ENCODE measurements at regions not wholly inside any gene's neighbourhood (a gene's known extent, or its start where the extent isn't known, plus 50 kb on each side); places are given as distances from the start of the nearest gene placed in this dataset.

DNA sequence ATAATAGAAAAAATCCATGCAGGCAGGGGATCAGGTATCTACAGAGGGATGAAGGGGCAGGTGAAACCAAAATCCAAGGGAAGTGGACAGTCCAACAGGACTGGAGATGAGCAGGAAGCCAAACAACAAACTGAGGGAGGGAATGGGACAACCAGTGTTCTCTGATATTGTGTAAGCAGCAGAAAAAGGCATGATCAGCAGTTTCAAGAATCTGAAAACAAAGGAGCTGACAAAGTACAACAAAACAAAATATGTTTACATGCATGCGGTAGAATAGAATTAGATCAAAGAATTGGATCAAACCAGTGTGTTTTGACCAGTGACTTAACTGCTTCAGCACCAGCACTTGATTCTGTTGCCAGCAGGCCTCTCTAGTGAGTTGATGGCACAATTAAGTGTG is 729.7 kb downstream of the RFPL4B start:
- DNase-seq (ENCODE audit: low read depth in 2 of 2, low spot score in 1 of 2): no peak

- no peak for DNase-seq (ENCODE audit: low read depth in 2 of 2, low spot score in 1 of 2)
Measured at GRCh38 chr6:113077794-113078193, 730.7 kb downstream of the RFPL4B start.

GRCh38 chr6:113078791-113079190 is 731.7 kb downstream of the RFPL4B start:
- no peak for DNase-seq (ENCODE audit: low read depth in 2 of 2, low spot score in 1 of 2)

DNA sequence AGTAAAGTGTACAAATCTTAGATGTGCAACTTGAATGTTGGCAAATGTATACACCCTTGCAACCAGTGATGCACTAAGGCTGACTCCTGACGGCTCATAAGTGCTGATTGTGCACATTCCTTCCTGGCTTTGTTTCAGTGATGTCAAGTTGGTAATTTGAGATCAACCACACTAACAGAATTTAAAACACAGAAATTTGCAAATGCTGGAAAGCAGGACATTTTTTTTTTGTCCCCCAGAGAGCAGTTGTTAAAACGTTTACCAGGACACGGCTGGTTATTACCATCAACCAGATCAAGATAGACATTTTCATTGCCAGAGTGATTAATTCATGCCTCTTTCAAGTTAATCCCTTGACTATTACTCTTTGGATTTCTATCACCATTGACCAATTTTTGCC is 735.6 kb downstream of the RFPL4B start:
- DNase-seq (ENCODE audit: low read depth in 2 of 2, low spot score in 1 of 2): no peak

DNA sequence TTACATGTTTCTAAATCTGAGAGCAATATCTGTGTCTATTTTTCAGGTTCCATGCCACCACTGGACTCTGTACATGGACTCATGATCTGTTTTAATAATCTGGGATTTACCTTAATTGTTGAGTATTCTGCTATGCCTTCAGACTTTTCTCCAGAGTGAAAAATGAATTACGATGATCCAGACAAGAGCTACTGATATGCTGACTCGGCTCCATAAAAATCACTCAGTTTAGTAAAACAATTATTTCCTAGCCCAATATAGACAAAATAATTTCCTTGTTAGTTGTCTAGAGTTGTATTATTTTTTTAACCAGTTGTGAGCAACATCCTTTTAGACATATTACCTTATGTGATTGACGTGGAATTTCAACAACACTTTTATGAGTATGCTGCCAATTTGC is 736.8 kb downstream of the RFPL4B start:
- DNase-seq (ENCODE audit: low read depth in 2 of 2, low spot score in 1 of 2): no peak

DNA sequence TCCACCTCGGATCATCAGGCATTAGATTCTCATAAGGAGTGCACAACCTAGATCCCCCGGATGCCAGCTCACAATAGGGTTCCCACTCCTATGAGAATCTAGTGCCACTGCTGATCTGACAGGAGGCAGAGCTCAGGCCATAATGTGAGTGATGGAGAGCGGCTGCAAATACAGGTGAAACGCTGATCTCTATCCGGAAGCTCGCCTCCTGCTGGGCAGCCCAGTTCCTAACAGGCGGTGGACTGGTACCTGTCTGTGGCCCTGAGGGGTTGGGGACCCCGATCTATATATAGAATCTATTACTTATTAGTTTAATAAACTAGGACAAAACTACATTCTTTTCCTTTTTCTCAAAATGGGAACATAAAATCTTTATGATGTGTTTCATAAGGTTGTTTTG is 741.9 kb downstream of the RFPL4B start:
- no peak for DNase-seq (ENCODE audit: low read depth in 2 of 2, low spot score in 1 of 2)

DNA sequence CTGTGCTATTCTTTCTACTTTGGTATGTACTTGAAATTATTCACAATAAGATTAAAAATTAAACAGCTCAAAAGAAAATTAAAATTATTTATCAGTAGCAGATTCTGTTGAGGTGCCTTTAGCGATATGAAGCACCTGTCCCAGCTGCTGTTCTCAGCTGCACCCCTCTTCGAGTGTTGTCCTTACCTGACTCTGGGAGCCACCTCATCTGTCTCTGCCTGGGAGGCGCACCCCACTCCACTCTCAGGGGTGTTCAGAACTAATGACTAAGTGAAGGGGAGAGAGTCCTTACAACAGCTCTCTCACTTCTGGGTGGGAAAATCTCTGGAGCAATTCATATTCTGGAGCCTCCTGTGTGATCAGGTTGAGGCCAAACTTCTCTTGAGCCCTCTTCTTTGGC is 745.7 kb downstream of the RFPL4B start:
- DNase-seq (ENCODE audit: low read depth in 2 of 2, low spot score in 1 of 2): no peak

DNA sequence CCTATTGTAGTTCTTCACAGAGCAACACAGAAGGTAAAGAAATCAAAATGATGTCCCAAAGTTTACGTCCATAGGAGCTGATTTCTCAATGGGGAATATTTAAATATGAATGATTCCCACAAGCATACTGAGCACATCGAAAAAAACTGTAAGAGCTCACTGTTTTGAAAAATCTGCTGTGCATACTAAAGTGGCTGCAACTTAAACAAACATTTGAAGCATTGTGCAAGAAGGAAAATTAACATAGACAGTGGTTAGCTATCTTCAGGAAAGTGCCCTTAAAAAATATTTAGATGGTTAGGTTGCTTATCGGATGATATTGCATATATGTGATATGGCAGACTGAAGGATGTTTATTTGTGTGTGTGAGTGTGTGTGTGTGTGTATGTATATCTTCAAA is 747.6 kb downstream of the RFPL4B start:
- DNase-seq (ENCODE audit: low read depth in 2 of 2, low spot score in 1 of 2): no peak

GRCh38 chr6:113095841-113096240 is 748.7 kb downstream of the RFPL4B start:
- no peak for DNase-seq (ENCODE audit: low read depth in 2 of 2, low spot score in 1 of 2)

GRCh38 chr6:113102761-113103160 is 754.4 kb upstream of the MARCKS start:
- DNase-seq (ENCODE audit: low read depth in 2 of 2, low spot score in 1 of 2): no peak

DNA sequence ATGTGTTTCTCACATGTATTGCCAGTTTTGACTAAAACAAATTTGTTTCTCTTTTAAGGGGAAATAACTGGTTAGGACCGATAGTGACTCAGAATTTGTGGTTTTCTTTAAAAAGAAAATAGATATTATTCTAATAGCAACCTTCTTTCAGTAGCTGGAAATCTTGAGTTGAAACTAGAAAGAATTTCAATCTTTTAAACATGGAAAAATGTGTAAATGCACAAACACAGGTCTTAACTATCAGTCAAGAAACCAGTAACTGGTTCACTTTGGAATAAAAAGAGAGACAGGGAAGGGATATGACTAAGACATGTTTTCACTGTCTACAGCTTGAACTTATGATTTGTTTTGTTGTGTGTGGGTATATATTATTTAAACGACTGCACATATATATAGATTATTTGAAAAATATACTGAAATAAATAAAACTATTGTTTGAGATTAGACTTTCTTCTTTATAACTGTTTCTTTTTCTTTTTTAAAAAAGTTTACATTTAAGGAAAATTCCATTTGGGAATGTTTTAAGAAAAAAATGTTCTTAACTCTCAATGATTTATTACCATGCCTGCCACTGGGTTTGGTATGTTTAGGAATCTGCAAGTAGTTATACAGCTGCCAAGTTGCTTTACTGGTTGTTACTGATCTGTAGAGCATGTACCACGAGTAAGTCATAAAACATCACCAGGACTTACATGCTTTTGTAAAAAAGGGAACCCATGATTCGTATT is 753.3 kb upstream of the MARCKS start:
- DNase-seq (ENCODE audit: low read depth in 2 of 2, low spot score in 1 of 2): no peak

- no peak for DNase-seq (ENCODE audit: low read depth in 2 of 2, low spot score in 1 of 2)
Measured at GRCh38 chr6:113104541-113104940, 752.6 kb upstream of the MARCKS start.

GRCh38 chr6:113104951-113105350 is 752.2 kb upstream of the MARCKS start:
- DNase-seq (ENCODE audit: low read depth in 2 of 2, low spot score in 1 of 2): no peak

DNA sequence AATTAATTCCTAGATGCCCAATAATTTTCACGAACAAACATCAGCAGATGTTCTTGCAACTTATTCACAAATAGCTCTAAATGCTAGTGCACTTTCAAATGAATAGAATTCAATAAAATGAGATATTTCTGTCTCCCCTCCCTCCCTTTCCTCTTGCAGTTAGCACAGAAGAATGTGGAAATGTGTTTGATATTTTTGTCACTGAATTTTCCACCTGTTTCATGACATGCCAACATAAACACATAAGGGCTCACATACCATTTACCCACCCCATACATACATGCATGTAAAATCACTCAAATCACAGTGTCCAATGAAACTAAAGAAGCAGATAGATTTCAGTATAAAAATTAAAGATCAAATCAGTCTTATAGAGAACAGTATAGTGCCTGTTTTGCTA is 746.9 kb upstream of the MARCKS start:
- DNase-seq (ENCODE audit: low read depth in 2 of 2, low spot score in 1 of 2): no peak

DNA sequence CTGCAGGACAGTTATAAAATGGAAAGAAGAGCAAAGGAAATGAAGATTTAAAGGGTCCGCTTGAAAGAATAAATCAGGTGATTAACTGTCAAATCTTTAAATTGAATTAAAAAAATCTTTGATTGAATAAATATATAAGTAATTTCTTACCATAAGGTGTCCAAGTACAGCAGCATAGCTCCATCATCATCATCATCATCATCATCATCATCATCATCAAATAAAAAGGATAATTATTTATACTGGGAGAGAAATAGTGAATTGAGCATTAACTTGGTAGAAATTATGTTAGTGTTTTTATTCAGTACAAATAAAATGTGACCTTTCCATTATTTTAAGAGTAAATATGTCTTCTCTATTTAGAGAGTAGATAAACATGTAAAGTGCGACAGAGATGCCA is 745.6 kb upstream of the MARCKS start:
- no peak for DNase-seq (ENCODE audit: low read depth in 2 of 2, low spot score in 1 of 2)

- no peak for DNase-seq (ENCODE audit: low read depth in 2 of 2, low spot score in 1 of 2)
Measured at GRCh38 chr6:113112086-113112485, 745.1 kb upstream of the MARCKS start.

DNA sequence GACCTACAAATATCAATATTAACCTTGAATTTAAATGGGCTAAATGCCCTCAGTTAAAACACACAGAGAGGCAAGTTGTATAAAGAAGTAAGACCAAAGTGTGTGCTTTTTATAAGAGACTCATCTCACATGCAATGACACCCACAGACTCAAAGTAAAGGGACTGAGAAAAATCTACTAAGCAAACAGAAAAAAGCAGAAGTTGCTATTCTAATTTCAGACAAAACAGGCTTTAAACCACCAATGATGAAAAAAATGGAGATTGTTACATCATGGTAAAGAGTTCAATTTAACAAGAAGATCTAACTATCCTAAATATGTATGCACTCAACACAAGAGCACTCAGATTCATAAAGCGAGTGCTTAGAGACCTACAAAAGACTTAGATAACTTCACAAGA is 741.9 kb upstream of the MARCKS start:
- no peak for DNase-seq (ENCODE audit: low read depth in 2 of 2, low spot score in 1 of 2)

DNA sequence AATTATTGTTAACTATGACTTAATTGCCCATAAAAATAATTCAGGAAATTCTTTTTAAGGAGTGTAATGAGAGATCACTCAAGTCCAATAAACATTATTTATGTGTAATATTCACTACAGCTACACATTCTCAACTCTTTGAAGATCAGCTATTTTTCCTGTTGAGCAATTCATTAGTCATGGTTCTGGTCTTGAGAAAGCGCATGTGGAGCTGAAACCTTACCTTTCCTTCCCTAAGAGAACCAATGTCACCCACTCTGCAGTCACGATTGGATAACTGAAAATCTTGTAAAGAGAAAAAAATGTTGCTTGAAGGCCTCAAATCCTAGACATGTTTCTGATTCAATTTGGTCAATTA is 736.9 kb upstream of the MARCKS start:
- no peak for DNase-seq (ENCODE audit: low read depth in 2 of 2, low spot score in 1 of 2)

DNA sequence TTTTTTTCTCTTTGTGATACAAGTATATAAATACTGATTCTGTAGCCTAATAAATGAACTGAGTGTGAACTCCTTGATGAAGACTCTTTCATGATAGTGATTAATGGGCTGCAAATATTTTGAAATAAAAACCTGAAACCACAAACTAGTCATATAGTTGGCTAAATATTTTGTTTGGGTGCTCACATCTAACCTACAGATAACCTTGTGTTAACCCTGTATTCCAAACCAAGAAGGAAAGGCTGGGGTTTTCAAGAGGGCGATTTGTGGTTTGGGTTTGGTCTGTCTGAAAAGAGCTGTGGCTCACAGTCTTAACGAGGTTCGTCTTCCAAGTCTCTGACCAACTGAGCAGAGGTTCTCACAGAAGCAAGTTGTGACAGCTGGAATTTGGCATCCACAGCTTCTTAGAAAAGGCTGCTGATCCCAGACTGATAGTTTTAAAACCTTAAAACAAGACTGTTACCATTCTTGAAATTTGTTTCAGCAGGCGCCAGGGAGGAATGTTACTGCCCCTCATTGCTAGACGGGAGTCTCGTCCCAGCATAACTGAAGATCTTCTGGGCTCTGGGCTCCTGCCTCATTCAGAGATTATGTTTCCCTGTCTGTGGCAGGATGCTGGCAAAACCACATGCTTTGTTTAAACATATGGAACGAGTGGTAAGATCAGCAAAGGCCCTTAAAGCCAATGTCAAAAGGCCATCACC is 736.4 kb upstream of the MARCKS start:
- DNase-seq (ENCODE audit: low read depth in 2 of 2, low spot score in 1 of 2): no peak

GRCh38 chr6:113121571-113121970 is 735.6 kb upstream of the MARCKS start:
- no peak for DNase-seq (ENCODE audit: low read depth in 2 of 2, low spot score in 1 of 2)

DNA sequence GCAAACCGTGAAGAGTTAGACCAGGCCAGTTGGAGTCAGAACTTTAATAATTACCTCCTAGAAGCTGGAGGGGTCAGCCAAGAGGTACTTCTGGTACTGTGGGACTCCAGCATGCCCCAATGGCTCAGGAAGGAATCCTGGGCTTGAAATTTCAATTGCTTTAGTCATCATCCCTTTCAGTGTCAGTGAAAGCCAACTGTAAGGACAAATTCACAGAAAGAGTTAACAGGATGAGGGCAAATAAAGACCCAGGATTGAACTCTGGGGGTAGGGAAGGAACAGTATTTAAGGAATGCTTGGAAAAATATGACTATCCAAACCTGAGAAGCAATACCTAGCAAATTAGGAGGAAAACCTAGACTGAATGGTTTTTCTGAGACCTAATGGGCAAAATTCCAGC is 735.1 kb upstream of the MARCKS start:
- no peak for DNase-seq (ENCODE audit: low read depth in 2 of 2, low spot score in 1 of 2)

GRCh38 chr6:113125626-113126025 is 731.5 kb upstream of the MARCKS start:
- DNase-seq (ENCODE audit: low read depth in 2 of 2, low spot score in 1 of 2): no peak

GRCh38 chr6:113127786-113128419 is 729.2 kb upstream of the MARCKS start:
- no peak for DNase-seq (ENCODE audit: low read depth in 2 of 2, low spot score in 1 of 2)

All from stimulated activated CD8-positive, alpha-beta memory T cell treated with anti-CD3 and anti-CD28 coated beads, Interleukin-4, amount 100 ng/mL, for 4 hours (primary cell).